LHCN-M2 (cell line): ENCODE measurements at regions not wholly inside any gene's neighbourhood (a gene's known extent, or its start where the extent isn't known, plus 50 kb on each side); places are given as distances from the start of the nearest gene placed in this dataset.
"Not testable (repeated sequence)": the region's sequence is repeated elsewhere in the genome, so short reads cannot be mapped to it uniquely, and the experiment has no call there.

Experiments
- DNase-seq: peaks from one replicate; pipeline ENCODE4 v3.0.0-alpha.2; 2012; ENCODE audit warnings: low read depth

GRCh38 chrX:74080165-74080564, 223.8 kb upstream of the ZCCHC13 start:
- DNase-seq = peak; percentile 3

DNA sequence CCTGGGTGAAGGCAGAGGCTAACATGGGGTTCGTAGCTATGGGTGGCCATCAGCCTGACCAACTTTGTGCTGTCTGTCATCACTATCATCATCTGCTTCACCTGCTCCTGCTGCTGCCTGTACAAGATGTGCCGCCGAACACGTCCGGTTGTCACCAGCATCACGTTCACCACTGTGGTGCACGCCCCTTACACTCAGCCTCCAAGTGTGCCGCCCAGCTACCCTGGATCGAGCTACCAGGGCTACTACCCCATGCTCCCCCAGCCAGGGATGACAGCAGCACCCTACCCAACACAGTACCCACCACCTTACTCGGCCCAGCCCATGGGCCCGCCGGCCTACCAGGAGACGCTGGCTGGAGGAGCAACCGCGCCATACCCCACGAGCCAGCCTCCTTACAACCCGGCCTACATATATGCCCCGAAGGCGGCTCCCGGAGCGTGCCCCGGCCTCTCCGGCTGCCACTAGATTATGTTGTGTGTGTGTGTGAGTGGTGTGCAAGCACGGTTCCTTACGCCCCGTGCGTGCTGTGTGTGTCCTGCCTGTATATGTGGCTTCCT, 213.4 kb upstream of the XIST start:
- no peak for DNase-seq

DNA sequence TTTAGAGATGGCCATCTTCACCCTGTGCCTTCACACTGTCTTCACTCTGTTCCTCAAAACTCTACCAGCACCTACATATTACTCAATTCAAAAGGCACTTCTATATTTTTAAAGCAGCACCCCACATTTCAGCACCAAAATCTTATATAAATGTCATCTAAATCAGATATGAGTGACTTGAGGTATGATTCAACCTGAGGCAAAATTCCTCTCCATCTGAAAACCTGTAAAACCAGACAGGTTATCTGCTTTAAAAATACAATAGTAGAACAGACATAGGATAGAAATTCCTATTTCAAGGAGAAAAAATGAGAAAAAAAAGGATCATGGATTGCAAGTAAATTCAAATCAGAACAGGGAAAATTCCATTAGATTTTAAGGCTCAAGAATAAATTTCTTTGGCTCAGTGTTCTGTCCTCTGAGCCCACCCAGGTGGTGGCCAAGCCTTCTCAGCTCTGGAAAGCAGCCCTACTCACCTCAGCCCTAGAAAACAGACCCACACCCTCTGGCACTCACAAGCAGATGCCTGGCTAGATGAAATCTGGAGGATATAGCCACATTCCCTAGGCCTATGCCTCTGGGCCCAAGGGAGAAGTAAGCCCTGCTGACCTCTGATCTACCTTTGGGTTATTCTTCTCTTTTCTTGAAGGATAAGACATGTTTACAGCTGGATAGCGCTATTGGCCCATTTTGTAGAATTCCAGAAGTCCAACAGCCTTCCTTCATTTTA, 211.1 kb upstream of the XIST start:
- DNase-seq = no peak

GRCh38 chrX:74061879-74062278, 209.4 kb upstream of the XIST start:
- no peak for DNase-seq

DNA sequence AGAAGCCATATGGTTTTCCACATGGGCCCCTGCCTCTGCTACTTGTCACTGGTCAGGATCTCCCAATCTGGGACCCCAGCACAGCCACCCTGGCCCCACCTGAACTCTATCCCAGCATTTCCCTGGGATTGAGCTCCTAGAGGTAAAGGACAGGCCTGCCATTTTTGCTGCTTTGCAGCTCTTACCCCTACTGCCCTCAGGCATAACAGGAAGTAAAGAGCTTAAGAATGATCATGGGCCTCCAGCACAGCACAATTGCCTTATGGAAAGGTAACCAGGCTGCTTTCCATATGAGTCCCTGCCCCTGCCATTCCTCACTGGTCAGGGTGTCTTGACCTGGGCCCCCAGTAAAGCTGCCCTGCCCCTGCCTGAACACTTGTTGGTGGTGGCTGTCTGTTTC, 196.6 kb upstream of the XIST start:
- no peak for DNase-seq

DNA sequence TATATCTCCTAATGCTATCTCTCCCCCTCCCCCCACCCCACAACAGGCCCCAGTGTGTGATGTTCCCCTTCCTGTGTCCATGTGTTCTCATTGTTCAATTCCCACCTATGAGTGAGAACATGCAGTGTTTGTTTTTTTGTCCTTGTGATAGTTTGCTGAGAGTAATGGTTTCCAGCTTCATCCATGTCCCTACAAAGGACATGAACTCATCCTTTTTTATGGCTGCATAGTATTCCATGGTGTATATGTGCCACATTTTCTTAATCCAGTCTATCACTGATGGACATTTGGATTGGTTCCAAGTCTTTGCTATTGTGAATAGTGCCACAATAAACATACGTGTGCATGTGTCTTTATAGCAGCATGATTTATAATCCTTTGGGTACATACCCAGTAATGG, 181.6 kb upstream of the XIST start:
- not testable (repeated sequence) for DNase-seq

GRCh38 chrX:74031527-74031926, 179.0 kb upstream of the XIST start:
- peak; percentile 6 for DNase-seq

- DNase-seq = not testable (repeated sequence)
Observed at GRCh38 chrX:74030766-74031165, 178.3 kb upstream of the XIST start.

DNA sequence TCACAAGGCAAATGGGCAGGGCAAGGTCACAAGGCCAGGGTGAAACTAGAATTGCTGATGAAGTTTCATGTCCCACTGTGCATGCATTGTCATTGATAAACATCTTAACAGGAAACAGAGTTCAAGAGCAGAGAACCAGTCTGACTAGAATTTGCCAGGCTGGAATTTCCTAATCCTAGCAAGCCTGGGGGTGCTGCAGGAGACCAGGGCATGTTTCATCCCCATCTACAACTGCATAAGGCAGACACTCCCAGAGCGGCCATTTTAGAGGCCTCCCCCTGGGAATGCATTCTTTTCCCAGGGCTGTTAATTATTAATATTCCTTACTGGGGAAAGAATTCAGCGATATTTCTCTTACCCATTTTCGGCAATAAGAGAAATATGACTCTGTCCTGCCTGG, 172.6 kb upstream of the XIST start:
- DNase-seq = not testable (repeated sequence)

- no peak for DNase-seq
Observed at GRCh38 chrX:74023203-74023602, 170.7 kb upstream of the XIST start.

DNA sequence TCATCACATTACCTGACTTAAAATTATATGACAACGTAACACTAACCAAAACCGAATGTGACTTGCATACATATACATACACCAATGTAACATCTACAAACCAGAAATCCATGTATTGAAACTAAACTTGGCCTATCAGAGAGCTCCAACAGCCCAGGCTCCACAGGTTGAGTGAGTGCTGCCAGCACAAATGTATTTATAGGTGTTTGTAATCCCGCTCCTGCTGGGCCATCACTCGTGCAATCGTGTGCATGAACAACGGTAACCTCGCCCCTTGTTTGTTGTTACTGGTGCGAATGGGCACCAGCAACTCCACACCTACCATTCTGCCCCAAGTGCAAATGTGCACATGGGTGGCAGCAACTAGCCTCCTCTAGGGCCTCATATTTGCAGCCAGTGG, 165.7 kb upstream of the XIST start:
- DNase-seq = no peak

DNA sequence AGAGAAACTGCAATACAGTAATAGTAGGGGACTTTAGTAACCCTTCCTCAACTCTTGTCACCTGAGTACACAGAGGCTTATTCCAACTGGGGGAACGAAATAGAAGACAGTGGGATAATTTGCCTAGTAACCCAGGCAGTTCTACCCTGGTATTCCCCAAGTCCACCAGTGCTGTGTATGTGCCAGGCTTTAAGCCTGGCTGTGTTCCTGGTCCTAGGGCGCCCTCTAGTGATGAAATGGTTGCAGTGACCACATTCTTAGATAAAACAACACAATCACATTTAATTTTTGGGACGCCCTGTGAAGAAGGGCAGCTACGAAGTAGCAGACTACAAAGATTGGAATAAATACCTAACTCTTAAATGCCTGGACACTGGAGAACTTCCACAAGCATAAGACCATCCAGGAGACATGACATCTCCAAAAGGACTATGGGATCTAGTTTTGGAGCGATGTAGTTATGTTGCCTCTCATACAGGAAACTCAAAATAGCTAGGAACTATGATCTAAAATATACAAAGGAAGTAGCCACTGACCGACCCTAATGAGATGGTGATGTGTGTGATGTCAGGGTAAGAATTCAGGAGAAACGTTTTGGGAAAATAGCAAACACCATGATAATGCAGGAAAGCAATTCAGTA, 163.0 kb upstream of the XIST start:
- peak; percentile 56 for DNase-seq

GRCh38 chrX:74009041-74009440, 156.5 kb upstream of the XIST start:
- DNase-seq = no peak

DNA sequence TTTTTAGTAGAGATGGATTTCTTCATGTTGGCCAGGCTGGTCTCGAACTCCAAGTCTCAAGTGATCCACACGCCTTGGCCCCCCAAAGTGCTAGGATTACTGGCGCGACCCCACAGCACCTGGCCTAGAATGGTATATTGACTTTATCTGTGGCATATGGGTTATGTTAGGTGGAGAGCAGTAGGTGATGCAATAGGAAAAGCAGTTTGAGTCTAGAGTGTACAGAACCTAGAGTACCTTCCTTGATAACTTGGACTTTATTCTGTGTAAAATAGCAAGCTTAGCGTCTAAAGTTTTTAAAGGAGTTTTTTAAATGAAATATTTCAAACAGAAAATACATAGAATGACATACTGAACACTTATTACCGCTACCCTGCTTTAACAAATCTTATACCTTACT, 139.5 kb upstream of the XIST start:
- no peak for DNase-seq

- no peak for DNase-seq
Observed at GRCh38 chrX:73987166-73987565, 134.7 kb upstream of the XIST start.

- DNase-seq = no peak
Observed at GRCh38 chrX:73979551-73980131, 127.1 kb upstream of the XIST start.

- DNase-seq = no peak
Observed at GRCh38 chrX:73977542-73978169, 125.1 kb upstream of the XIST start.

GRCh38 chrX:73967461-73967860, 114.9 kb upstream of the XIST start:
- not testable (repeated sequence) for DNase-seq

GRCh38 chrX:73965833-73966232, 113.3 kb upstream of the XIST start:
- no peak for DNase-seq

DNA sequence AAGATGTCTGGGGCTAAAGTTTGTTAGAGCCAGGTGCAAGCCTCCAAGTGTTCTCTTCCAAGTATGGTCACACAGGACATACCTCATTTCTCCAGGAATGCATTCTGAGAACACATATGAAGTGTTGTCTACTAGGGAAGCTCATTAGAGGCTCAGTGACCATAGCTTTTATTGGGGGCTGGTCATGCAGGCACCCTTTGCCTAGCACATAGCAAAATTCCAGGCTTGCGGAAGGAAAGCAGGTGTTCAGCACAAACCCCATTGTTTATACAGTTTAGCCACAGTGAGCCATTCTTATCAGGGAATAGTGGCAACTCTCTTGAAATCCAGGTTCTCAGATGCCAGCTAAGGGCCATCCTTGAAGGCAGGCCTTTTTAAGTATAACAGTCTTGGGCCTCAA, 112.1 kb upstream of the XIST start:
- DNase-seq = peak; percentile 9

DNA sequence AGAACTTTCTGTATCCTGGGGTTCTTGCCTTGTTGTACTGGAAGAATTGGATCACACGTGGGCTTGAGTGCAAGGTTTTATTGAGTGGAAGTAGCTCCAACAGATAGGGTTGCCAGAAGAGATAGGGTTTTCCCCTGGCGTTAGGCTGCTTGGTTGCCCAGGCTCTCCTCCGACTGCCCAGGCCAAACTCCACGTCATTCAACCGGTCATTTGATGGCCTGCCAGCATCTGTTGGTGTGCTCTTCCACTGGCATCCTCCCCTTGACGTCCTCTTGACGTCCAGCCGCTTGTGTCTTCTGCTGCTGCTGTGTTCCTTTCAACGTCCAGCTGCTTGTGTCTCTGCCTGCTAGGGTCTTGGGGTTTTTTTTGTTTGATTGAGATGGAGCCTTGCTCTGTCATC, 111.2 kb upstream of the XIST start:
- DNase-seq = peak; percentile 18

DNA sequence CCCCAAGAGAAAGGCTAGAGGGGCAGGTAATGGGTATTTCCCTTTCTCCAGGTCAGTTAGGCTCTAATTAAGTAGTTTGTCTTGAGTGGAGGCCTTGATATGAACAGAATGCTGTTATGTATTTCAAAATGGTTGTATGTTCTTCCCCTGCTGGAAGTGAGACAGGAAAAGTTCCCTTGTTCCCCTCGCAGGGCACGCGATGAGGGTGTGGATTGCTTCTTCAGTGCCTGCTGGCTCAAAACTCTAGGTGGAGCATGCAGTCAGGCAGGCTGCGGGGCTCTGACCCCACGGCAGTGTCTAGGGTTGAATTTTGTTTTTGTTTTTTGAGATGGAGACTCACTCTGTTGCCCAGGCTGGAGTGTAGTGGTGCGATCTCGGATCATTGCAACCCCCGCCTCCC, 110.4 kb upstream of the XIST start:
- no peak for DNase-seq
